GM06990 (cell line): ENCODE measurements at regions not wholly inside any gene's neighbourhood (a gene's known extent, or its start where the extent isn't known, plus 50 kb on each side); places are given as distances from the start of the nearest gene placed in this dataset.

Experiments used
- DNase-seq: peaks from one replicate; pipeline ENCODE4 v3.0.0-alpha.2; 2011; ENCODE audit not compliant: insufficient read length; ENCODE audit errors: extremely low read depth
- H3K27me3 ChIP-seq: replicated peaks from 2 replicates; pipeline ENCODE4 v1.6.0; 2011; ENCODE audit warnings: low read length; ENCODE audit not compliant: control insufficient read depth, insufficient read depth
- H3K36me3 ChIP-seq: 2 replicates; pipeline ENCODE4 v1.5.1; 2011; ENCODE audit warnings: low read length; ENCODE audit not compliant: control insufficient read depth, insufficient read depth
- H3K4me3 ChIP-seq: replicated peaks from 2 replicates; pipeline ENCODE4 v1.5.1; 2011; ENCODE audit warnings: low read depth, mild to moderate bottlenecking, control low read depth, low read length
- TF ChIP-seq, protein P1 (sequence below): IDR thresholded peaks from 2 replicates; pipeline ENCODE4 v1.5.1; 2011; ENCODE audit warnings: low read length, control low read depth, mild to moderate bottlenecking, inconsistent platforms; ENCODE audit not compliant: insufficient read depth, poor library complexity, severe bottlenecking

DNA sequence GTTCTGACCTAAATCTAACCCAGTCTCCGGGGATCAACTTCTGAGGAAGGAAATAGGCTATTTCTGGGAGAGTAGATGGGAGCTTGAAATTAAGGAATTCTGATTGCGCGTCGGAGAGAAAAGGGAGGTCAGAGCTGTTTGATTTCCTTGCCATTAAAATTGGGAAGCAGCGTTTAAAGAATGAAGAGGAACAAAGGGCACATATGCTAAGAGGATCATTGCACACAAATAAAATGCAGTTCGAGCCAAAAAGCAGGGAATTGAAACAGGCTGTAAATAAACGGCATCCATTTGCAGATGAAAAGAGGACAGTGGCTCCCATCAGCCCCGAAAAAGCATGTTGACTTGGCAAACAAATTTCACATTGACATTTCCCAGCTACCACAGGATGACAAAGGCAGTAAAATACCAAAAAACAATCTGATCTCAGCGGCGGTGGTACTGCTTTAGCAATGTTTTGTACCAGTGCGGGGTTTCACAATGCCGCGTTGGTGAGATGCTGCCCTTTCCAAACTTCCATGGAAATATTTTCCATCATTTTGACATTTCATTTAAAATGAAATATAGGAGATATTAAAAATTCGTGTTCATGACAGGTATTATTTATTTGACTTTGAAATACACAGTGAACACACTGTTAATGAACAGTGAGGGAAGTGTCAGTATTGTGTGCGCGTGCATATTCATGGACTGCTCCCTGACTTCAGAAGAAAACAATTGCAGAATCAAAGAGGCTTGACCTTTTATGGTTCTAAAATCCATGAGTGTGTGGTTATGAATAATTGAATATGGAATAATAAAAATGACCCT, 108.8 kb downstream of the SQOR start:
- TF ChIP-seq, protein P1, sequence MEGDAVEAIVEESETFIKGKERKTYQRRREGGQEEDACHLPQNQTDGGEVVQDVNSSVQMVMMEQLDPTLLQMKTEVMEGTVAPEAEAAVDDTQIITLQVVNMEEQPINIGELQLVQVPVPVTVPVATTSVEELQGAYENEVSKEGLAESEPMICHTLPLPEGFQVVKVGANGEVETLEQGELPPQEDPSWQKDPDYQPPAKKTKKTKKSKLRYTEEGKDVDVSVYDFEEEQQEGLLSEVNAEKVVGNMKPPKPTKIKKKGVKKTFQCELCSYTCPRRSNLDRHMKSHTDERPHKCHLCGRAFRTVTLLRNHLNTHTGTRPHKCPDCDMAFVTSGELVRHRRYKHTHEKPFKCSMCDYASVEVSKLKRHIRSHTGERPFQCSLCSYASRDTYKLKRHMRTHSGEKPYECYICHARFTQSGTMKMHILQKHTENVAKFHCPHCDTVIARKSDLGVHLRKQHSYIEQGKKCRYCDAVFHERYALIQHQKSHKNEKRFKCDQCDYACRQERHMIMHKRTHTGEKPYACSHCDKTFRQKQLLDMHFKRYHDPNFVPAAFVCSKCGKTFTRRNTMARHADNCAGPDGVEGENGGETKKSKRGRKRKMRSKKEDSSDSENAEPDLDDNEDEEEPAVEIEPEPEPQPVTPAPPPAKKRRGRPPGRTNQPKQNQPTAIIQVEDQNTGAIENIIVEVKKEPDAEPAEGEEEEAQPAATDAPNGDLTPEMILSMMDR = no peak
- Histone ChIP-seq H3K4me3 (no peak overlapping the region), H3K27me3 (no peaks in the 10 kb centered on the region), H3K36me3 (no peaks in the 10 kb centered on the region)
- no peak for DNase-seq

DNA sequence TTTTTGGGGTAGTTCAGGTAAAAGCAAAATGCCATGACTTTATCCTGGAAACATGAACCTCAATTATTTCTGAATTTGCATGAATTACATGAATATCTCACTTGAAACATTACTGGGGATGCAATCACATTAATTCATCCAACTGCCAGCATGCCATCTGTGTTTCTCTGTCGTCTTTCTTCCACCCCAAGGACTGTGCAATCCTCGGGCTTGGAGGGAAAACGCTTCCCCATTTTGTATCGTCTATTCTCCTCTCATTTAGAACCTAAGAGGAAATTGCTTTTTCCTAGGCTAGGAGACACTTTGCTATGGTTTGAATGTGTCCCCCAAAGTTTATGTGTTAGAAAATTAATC, 109.4 kb downstream of the SQOR start:
- Histone ChIP-seq H3K4me3 (no peak overlapping the region), H3K27me3 (no peaks in the 10 kb centered on the region), H3K36me3 (no peaks in the 10 kb centered on the region)
- no peak for DNase-seq
- TF ChIP-seq, protein P1 = no peak

DNA sequence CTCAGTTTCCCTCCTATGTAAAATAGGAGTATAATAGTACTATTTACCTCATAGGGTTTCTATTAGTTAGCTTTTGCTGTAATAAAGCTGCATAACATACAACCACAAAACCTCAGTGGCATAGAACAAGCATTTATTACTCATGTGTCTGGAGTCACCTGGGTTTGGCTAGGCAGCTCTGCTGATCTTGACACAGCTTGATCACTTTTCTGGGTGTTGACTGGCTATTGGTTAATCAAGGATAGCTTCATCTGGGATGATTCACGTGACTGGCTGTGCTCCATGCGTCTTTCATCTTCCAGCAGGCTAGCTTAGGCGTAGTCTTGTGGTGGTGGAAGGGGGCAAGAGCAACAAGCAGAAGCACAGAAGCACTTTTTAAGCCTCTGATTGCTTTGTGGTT, 112.6 kb downstream of the SQOR start:
- TF ChIP-seq, protein P1 = no peak
- Histone ChIP-seq H3K27me3 (no peaks in the 10 kb centered on the region), H3K4me3 (no peak overlapping the region), H3K36me3 (no peaks in the 10 kb centered on the region)
- no peak for DNase-seq

DNA sequence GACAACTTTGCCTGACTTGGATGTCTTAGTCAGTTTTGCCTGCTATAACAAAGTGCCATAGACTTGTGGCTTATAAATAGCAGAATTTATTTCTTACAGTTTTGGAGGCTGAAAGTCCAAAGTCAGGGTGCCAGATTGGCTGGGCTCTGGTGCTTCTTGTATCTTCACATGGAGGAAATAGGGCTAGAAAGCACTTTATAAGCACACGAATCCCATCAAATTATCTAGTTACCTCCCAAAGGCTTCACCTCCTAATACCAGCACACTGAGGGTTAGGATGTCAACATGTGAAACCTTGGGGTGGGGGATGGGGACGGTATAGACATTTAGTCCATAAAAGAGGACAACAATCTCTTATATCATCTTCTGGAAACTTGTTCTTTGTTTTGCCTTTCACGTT, 116.8 kb downstream of the SQOR start:
- Histone ChIP-seq H3K27me3 (no peaks in the 10 kb centered on the region), H3K36me3 (no peaks in the 10 kb centered on the region), H3K4me3 (no peak overlapping the region)
- DNase-seq = no peak
- TF ChIP-seq, protein P1 = no peak

DNA sequence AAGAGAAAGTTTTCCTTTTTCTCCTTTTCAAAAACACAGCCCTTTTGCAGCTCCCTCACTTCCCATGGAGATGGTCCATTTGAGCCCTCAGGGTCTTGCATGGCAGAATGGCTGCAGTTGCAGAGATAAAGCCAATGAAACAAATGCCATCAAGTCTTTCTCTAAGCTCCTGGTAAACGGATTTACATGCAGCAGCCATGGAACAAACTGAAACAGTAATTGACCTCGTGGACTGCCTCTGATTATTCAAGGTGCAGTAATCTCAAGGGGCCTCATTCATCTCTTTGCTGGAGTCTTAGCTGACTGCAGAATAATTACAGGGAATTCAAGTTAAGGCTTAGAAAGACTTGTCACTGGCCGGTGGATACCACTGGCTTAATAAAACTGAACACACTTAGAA, 125.1 kb downstream of the SQOR start:
- no peak for DNase-seq

More for the DNA sequence above, 125.1 kb downstream of the SQOR start:
- Histone ChIP-seq H3K36me3 (no peaks in the 10 kb centered on the region), H3K4me3 (no peak overlapping the region), H3K27me3 (no peaks in the 10 kb centered on the region)
- TF ChIP-seq, protein P1 = no peak
